DND-41 (cell line): ENCODE measurements at regions not wholly inside any gene's neighbourhood (a gene's known extent, or its start where the extent isn't known, plus 50 kb on each side); places are given as distances from the start of the nearest gene placed in this dataset.

Source experiments
- EZH2 ChIP-seq: IDR thresholded peaks from 3 replicates; pipeline ENCODE4 v1.6.1; 2012; ENCODE audit warnings: borderline replicate concordance, low read depth, mild to moderate bottlenecking, moderate library complexity, low read length, inconsistent platforms; ENCODE audit not compliant: severe bottlenecking
- TF ChIP-seq, protein P1 (sequence below): IDR thresholded peaks from 2 replicates; pipeline ENCODE4 v1.5.1; 2012; ENCODE audit warnings: borderline replicate concordance, low read length, moderate library complexity, mild to moderate bottlenecking; ENCODE audit not compliant: poor library complexity, severe bottlenecking; ENCODE audit errors: extremely low read depth

DNA sequence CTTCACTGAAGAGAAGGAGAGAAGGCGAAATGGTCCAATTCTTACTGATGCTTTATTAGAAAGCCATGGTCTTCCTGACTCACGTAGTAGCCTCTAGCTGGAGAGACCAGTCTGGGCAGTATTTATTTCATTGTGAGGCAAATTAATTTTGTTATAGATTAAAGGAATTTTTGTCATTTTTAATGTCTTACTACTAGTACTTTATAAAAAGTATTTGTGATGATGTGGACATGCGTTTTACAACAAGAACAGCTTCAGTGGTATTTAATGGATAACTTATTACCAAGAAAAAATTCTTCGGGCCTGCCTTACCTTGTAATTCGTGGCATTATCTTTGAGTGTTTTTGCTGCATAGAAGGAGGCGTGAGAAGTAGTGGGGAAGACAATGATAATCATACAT, 339.4 kb upstream of the SHH start:
- TF ChIP-seq, protein P1, sequence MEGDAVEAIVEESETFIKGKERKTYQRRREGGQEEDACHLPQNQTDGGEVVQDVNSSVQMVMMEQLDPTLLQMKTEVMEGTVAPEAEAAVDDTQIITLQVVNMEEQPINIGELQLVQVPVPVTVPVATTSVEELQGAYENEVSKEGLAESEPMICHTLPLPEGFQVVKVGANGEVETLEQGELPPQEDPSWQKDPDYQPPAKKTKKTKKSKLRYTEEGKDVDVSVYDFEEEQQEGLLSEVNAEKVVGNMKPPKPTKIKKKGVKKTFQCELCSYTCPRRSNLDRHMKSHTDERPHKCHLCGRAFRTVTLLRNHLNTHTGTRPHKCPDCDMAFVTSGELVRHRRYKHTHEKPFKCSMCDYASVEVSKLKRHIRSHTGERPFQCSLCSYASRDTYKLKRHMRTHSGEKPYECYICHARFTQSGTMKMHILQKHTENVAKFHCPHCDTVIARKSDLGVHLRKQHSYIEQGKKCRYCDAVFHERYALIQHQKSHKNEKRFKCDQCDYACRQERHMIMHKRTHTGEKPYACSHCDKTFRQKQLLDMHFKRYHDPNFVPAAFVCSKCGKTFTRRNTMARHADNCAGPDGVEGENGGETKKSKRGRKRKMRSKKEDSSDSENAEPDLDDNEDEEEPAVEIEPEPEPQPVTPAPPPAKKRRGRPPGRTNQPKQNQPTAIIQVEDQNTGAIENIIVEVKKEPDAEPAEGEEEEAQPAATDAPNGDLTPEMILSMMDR: no peak
- no peak for TF ChIP-seq EZH2
